ENCODE measurements at regions not wholly inside any gene's neighbourhood (a gene's known extent, or its start where the extent isn't known, plus 50 kb on each side); places are given as distances from the start of the nearest gene placed in this dataset.
"Not testable (repeated sequence)": the region's sequence is repeated elsewhere in the genome, so short reads cannot be mapped to it uniquely, and the experiment has no call there.

- DNase-seq (ENCODE audit: low spot score) = no peak
These were observed 197.5 kb upstream of the C1orf87 start for GRCh38 chr1:60271041-60271440.

GRCh38 chr1:60268451-60268850 is 194.9 kb upstream of the C1orf87 start:
- no peak for DNase-seq (ENCODE audit: low spot score)

- no peak for DNase-seq (ENCODE audit: low spot score)
These were observed 192.3 kb upstream of the C1orf87 start for GRCh38 chr1:60265560-60266535.

- DNase-seq (ENCODE audit: low spot score) = no peak
These were observed 189.1 kb upstream of the C1orf87 start for GRCh38 chr1:60262701-60263100.

GRCh38 chr1:60257531-60257930 is 184.0 kb upstream of the C1orf87 start:
- DNase-seq (ENCODE audit: low spot score) = no peak

- no peak for DNase-seq (ENCODE audit: low spot score)
These were observed 182.0 kb upstream of the C1orf87 start for GRCh38 chr1:60255565-60255964.

- DNase-seq (ENCODE audit: low spot score) = no peak
These were observed 177.9 kb upstream of the C1orf87 start for GRCh38 chr1:60251426-60251825.

- not testable (repeated sequence) for DNase-seq (ENCODE audit: low spot score)
These were observed 173.9 kb upstream of the C1orf87 start for GRCh38 chr1:60247467-60247866.

GRCh38 chr1:60245324-60245723 is 171.8 kb upstream of the C1orf87 start:
- DNase-seq (ENCODE audit: low spot score) = no peak

- DNase-seq (ENCODE audit: low spot score) = no peak
These were observed 171.3 kb upstream of the C1orf87 start for GRCh38 chr1:60244906-60245305.

GRCh38 chr1:60235275-60235674 is 161.7 kb upstream of the C1orf87 start:
- DNase-seq (ENCODE audit: low spot score) = no peak

GRCh38 chr1:60234776-60235175 is 161.2 kb upstream of the C1orf87 start:
- no peak for DNase-seq (ENCODE audit: low spot score)

GRCh38 chr1:60229821-60230220 is 156.3 kb upstream of the C1orf87 start:
- no peak for DNase-seq (ENCODE audit: low spot score)

- no peak for DNase-seq (ENCODE audit: low spot score)
These were observed 154.5 kb upstream of the C1orf87 start for GRCh38 chr1:60228041-60228491.

- no peak for DNase-seq (ENCODE audit: low spot score)
These were observed 154.0 kb upstream of the C1orf87 start for GRCh38 chr1:60227601-60228000.

GRCh38 chr1:60225486-60225885 is 151.9 kb upstream of the C1orf87 start:
- DNase-seq (ENCODE audit: low spot score) = no peak

GRCh38 chr1:60224523-60224922 is 151.0 kb upstream of the C1orf87 start:
- no peak for DNase-seq (ENCODE audit: low spot score)

- DNase-seq (ENCODE audit: low spot score) = no peak
These were observed 149.6 kb upstream of the C1orf87 start for GRCh38 chr1:60223158-60223557.

GRCh38 chr1:60222360-60223115 is 149.0 kb upstream of the C1orf87 start:
- DNase-seq (ENCODE audit: low spot score) = no peak

GRCh38 chr1:60213253-60213652 is 139.7 kb upstream of the C1orf87 start:
- DNase-seq (ENCODE audit: low spot score) = no peak

- no peak for DNase-seq (ENCODE audit: low spot score)
These were observed 122.5 kb upstream of the C1orf87 start for GRCh38 chr1:60196026-60196425.

- DNase-seq (ENCODE audit: low spot score) = no peak
These were observed 112.1 kb upstream of the C1orf87 start for GRCh38 chr1:60185684-60186083.

GRCh38 chr1:60184521-60184920 is 111.0 kb upstream of the C1orf87 start:
- DNase-seq (ENCODE audit: low spot score) = no peak
